OCI-LY1 (cell line): ENCODE measurements at regions not wholly inside any gene's neighbourhood (a gene's known extent, or its start where the extent isn't known, plus 50 kb on each side); places are given as distances from the start of the nearest gene placed in this dataset.

Experiments
- H2AFZ ChIP-seq: fragments of 200-600 bp; sonication (generic), shearing (Covaris generic); 2 replicates; pipeline ENCODE4 v1.6.0; 2014; ENCODE audit warnings: antibody characterized with exemption, mild to moderate bottlenecking, low read length
- H3F3A ChIP-seq: fragments of 200-600 bp; sonication (generic), shearing (Covaris generic); 2 replicates; pipeline ENCODE4 v1.6.0; 2014; ENCODE audit warnings: mild to moderate bottlenecking, antibody characterized with exemption, low read length, moderate library complexity; ENCODE audit not compliant: insufficient read depth
- H3K27ac ChIP-seq: fragments of 200-600 bp; sonication (generic); 2 replicates; pipeline ENCODE4 v1.5.1; 2014; ENCODE audit warnings: low read length, mixed run types, mild to moderate bottlenecking, low read depth; ENCODE audit not compliant: poor library complexity, severe bottlenecking
- H3K27me3 ChIP-seq: fragments of 200-600 bp; sonication (generic); 2 replicates; pipeline ENCODE4 v1.6.0; 2014; ENCODE audit warnings: antibody characterized with exemption, mild to moderate bottlenecking, low read length, moderate library complexity; ENCODE audit not compliant: insufficient read depth
- H3K36me3 ChIP-seq: fragments of 200-600 bp; sonication (generic); 2 replicates; pipeline ENCODE4 v1.6.1; 2014; ENCODE audit warnings: mild to moderate bottlenecking, antibody characterized with exemption, low read length, moderate library complexity, mixed read lengths; ENCODE audit not compliant: insufficient read depth
- H3K4me1 ChIP-seq: fragments of 200-600 bp; sonication (generic); 2 replicates; pipeline ENCODE4 v1.5.1; 2014; ENCODE audit warnings: mild to moderate bottlenecking, low read length, moderate library complexity; ENCODE audit not compliant: insufficient read depth, severe bottlenecking
- H3K4me2 ChIP-seq: fragments of 200-600 bp; sonication (generic), shearing (Covaris generic); 2 replicates; pipeline ENCODE4 v1.6.1; 2014; ENCODE audit warnings: low read length
- H3K4me3 ChIP-seq: fragments of 200-600 bp; sonication (generic); 2 replicates; pipeline ENCODE4 v1.5.1; 2014; ENCODE audit warnings: low read length, low read depth, mild to moderate bottlenecking, mixed read lengths; ENCODE audit not compliant: poor library complexity, severe bottlenecking
- H3K79me2 ChIP-seq: fragments of 200-600 bp; shearing (Covaris generic); 2 replicates; pipeline ENCODE4 v1.6.1; 2016; ENCODE audit warnings: mixed run types, low read length, mixed read lengths; ENCODE audit not compliant: insufficient read depth
- H3K9ac ChIP-seq: fragments of 200-600 bp; sonication (generic), shearing (Covaris generic); 2 replicates; pipeline ENCODE4 v1.6.1; 2014; ENCODE audit warnings: mild to moderate bottlenecking, low read length, mixed read lengths
- H3K9me2 ChIP-seq: fragments of 200-600 bp; sonication (generic), shearing (Covaris generic); 2 replicates; pipeline ENCODE4 v1.6.1; 2014; ENCODE audit warnings: low read depth, mild to moderate bottlenecking, low read length, mixed read lengths
- H3K9me3 ChIP-seq: fragments of 200-600 bp; shearing (Covaris generic); 2 replicates; pipeline ENCODE4 v1.6.1; 2014; ENCODE audit warnings: low read length, mixed read lengths
- H4K20me1 ChIP-seq: fragments of 200-600 bp; sonication (generic), shearing (Covaris generic); 2 replicates; pipeline ENCODE4 v1.6.0; 2016; ENCODE audit warnings: mild to moderate bottlenecking, low read length; ENCODE audit not compliant: insufficient read depth
- EZH2 ChIP-seq: fragments of 200-600 bp; sonication (generic), shearing (Covaris generic); IDR thresholded peaks from 2 replicates; pipeline ENCODE4 v1.8.0; 2017; ENCODE audit warnings: borderline replicate concordance, mixed run types, mild to moderate bottlenecking, antibody characterized with exemption, low read length, moderate library complexity, mixed read lengths
- TF ChIP-seq, protein P1 (sequence below): fragments of 200-600 bp; sonication (generic), shearing (Covaris generic); IDR thresholded peaks from 2 replicates; pipeline ENCODE4 v1.5.1; 2017; ENCODE audit warnings: mild to moderate bottlenecking, antibody characterized with exemption, low read length, moderate library complexity, mixed read lengths

DNA sequence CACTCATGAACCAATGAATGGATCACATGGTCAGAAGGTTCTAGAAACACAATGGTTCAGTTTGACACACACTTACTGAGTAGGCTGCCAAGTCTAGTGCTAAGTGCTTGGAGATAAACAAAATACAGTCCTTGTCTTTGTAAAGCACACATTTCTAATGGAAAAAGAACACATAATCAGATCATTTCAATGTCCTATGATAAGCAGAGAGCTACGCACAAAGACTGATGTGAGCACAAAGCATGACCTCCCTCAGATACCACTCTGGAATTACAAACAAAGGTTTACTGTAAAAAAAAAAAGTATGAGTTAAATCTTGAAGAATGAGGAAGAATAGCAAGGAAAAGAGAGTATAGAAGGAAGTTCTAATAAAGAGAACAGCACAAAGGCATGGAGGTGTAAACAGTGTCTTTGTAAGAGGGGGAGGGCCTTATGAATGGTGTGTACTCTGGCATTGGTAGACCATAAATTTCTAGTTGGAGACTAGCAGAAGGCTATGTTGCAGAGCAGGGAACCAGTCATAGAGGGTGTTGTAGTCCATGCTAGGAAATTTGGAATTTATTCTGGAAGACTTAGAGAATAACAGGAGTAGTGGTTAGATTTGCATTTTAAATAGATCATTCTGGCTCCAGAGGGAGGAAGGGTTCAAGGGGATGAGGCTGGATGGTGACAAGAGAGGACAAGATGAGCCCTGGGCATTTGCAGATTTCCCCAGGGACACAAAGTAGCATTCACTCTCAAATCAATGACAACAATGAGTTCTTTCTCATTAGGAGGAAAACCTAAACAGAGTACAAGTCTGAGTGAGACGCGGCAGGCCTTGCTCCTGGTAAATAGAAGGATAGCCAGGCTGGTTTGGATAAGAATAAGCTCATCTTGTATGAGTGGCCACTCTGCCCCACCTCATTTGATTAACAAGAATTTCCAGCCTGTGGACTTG, 468.0 kb downstream of the TOX3 start:
- no peaks in the 10 kb centered on the region for H3K27me3 ChIP-seq
- H4K20me1 ChIP-seq = no peaks in the 10 kb centered on the region
- H3K4me1 ChIP-seq = no peaks in the 10 kb centered on the region
- no peak overlapping the region for H2AFZ ChIP-seq
- H3K36me3 ChIP-seq = no peaks in the 10 kb centered on the region
- TF ChIP-seq, protein P1, sequence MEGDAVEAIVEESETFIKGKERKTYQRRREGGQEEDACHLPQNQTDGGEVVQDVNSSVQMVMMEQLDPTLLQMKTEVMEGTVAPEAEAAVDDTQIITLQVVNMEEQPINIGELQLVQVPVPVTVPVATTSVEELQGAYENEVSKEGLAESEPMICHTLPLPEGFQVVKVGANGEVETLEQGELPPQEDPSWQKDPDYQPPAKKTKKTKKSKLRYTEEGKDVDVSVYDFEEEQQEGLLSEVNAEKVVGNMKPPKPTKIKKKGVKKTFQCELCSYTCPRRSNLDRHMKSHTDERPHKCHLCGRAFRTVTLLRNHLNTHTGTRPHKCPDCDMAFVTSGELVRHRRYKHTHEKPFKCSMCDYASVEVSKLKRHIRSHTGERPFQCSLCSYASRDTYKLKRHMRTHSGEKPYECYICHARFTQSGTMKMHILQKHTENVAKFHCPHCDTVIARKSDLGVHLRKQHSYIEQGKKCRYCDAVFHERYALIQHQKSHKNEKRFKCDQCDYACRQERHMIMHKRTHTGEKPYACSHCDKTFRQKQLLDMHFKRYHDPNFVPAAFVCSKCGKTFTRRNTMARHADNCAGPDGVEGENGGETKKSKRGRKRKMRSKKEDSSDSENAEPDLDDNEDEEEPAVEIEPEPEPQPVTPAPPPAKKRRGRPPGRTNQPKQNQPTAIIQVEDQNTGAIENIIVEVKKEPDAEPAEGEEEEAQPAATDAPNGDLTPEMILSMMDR = no peak
- no peak for TF ChIP-seq EZH2
- H3K4me2 ChIP-seq = no peak overlapping the region
- H3K79me2 ChIP-seq = no peaks in the 10 kb centered on the region
- no peaks in the 10 kb centered on the region for H3F3A ChIP-seq
- H3K9ac ChIP-seq = no peak overlapping the region
- H3K27ac ChIP-seq = no peak overlapping the region
- no peaks in the 10 kb centered on the region for H3K9me2 ChIP-seq
- H3K4me3 ChIP-seq = no peak overlapping the region
- no peaks in the 10 kb centered on the region for H3K9me3 ChIP-seq

DNA sequence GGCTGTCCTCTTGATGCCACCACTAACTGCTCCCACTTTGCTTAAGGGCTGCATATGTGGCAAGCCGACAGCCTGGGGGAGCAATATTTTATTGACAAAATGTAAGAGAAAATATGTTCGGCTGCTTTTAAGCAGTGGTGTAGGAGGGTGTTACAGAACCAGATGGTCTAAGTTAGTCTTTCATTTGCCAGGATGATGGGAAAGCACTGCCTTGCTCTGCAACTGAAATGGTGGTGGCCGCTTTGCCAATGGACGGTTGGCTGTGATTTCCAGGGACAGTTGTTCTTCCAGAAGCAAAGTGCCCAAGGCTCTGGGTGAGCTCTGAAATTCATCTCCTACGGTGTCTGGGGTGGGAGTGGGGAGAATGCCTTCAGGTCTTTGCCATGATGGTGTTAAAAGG, 469.3 kb downstream of the TOX3 start:
- no peak overlapping the region for H3K27ac ChIP-seq
- H3K27me3 ChIP-seq = no peaks in the 10 kb centered on the region
- H3K79me2 ChIP-seq = no peaks in the 10 kb centered on the region
- H3F3A ChIP-seq = no peaks in the 10 kb centered on the region
- H3K9ac ChIP-seq = no peak overlapping the region
- no peaks in the 10 kb centered on the region for H3K4me1 ChIP-seq
- no peaks in the 10 kb centered on the region for H3K36me3 ChIP-seq
- H3K4me3 ChIP-seq = no peak overlapping the region
- H3K4me2 ChIP-seq = no peak overlapping the region
- no peaks in the 10 kb centered on the region for H4K20me1 ChIP-seq
- no peak for TF ChIP-seq EZH2
- TF ChIP-seq, protein P1 = no peak
- H2AFZ ChIP-seq = no peak overlapping the region
- H3K9me2 ChIP-seq = no peaks in the 10 kb centered on the region
- H3K9me3 ChIP-seq = no peaks in the 10 kb centered on the region

DNA sequence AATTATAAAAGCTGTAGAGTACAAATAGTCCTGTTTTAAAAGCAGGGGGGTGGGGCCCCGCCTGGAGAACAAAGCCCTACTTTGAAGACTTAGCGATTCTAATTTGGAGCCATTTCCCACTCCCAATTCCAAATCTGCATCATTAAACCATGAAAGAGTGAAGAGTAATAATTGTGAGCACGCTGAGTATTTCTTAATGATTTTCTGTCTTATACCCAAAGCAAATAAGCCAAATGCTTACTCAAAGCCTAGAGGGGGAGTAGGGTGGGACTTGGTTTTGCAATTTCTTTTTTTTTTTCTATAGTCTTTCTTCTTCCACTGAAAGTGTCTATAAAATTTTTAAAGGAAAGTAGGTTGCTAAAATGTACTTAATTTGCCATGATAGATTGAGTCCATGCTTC, 470.1 kb downstream of the TOX3 start:
- no peaks in the 10 kb centered on the region for H3K36me3 ChIP-seq
- H3K27ac ChIP-seq = no peak overlapping the region

More for the DNA sequence above, 470.1 kb downstream of the TOX3 start:
- Histone ChIP-seq H3K27me3 (no peaks in the 10 kb centered on the region), H3K9me3 (no peaks in the 10 kb centered on the region), H3K4me3 (no peak overlapping the region), H3K4me1 (no peaks in the 10 kb centered on the region), H3K79me2 (no peaks in the 10 kb centered on the region), H4K20me1 (no peaks in the 10 kb centered on the region), H3K4me2 (no peak overlapping the region), H2AFZ (no peak overlapping the region), H3F3A (no peaks in the 10 kb centered on the region), H3K9me2 (no peaks in the 10 kb centered on the region), H3K9ac (no peak overlapping the region)
- no peak for TF ChIP-seq EZH2
- TF ChIP-seq, protein P1 = no peak
